ENCODE measurements at regions not wholly inside any gene's neighbourhood (a gene's known extent, or its start where the extent isn't known, plus 50 kb on each side); places are given as distances from the start of the nearest gene placed in this dataset.

- Histone ChIP-seq H3K79me1 (ENCODE audit: low read depth, low read length) (no peaks in the 10 kb centered on the region), H2BK120ac (ENCODE audit: low read depth, low read length) (no peak overlapping the region), H3K9ac (ENCODE audit: low read depth, low read length, poor library complexity) (no peak overlapping the region), H3K4me3 (ENCODE audit: low read length in 2 of 2) (no peak overlapping the region), H2AK5ac (ENCODE audit: low read depth, low read length) (no peak overlapping the region), H4K8ac (ENCODE audit: low read depth, low read length) (no peak overlapping the region), H2BK12ac (ENCODE audit: low read length) (no peak overlapping the region), H3K9me3 (replicated peaks in 1 of 2; ENCODE audit: control insufficient read depth in 2 of 2, insufficient read depth in 1 of 2, low read depth in 1 of 2, low read length in 2 of 2) (no peaks in the 10 kb centered on the region), H4K91ac (ENCODE audit: low read depth, low read length, poor library complexity) (no peak overlapping the region), H2AFZ (ENCODE audit: low read length) (no peak overlapping the region), H3K36me3 (replicated peaks in 1 of 2; ENCODE audit: control insufficient read depth in 2 of 2, insufficient read depth in 2 of 2, low read length in 2 of 2) (no peaks in the 10 kb centered on the region), H2BK5ac (ENCODE audit: low read length) (no peak overlapping the region), H3K23ac (ENCODE audit: low read depth, low read length, poor library complexity) (no peak overlapping the region), H3K4me2 (ENCODE audit: insufficient read depth, low read length, poor library complexity, severe bottlenecking) (no peak overlapping the region), H3K4ac (ENCODE audit: low read length) (no peak overlapping the region), H3K27me3 (ENCODE audit: control insufficient read depth in 3 of 3, insufficient read depth in 3 of 3, low read depth in 1 of 3, low read length in 3 of 3) (no peaks in the 10 kb centered on the region), H3K4me1 (ENCODE audit: control insufficient read depth in 2 of 2, insufficient read depth in 1 of 2, low read depth in 1 of 2, low read length in 2 of 2) (no peaks in the 10 kb centered on the region), H3K27ac (replicated peaks; ENCODE audit: low read length) (no peak overlapping the region), H3K14ac (ENCODE audit: low read length) (no peak overlapping the region), H3K18ac (ENCODE audit: low read length) (no peak overlapping the region), H2BK15ac (ENCODE audit: low read length) (no peak overlapping the region)
- no peak for DNase-seq (ENCODE audit: low spot score)
- no CpG with 5 or more reads among the region's 2 CpGs for WGBS, 2 donors (ENCODE audit: extremely low coverage in 2 of 2, insufficient read length in 2 of 2, insufficient replicate concordance in 1 of 2)
These were observed 464.3 kb downstream of the GADD45G start for GRCh38 chr9:90069085-90069484.

- no peak overlapping the region for H3K14ac ChIP-seq (ENCODE audit: low read length)
- H3K4me3 ChIP-seq (ENCODE audit: low read length in 2 of 2): no peak overlapping the region
- no peak overlapping the region for H4K91ac ChIP-seq (ENCODE audit: low read depth, low read length, poor library complexity)
- H3K4me1 ChIP-seq (ENCODE audit: control insufficient read depth in 2 of 2, insufficient read depth in 1 of 2, low read depth in 1 of 2, low read length in 2 of 2): no peaks in the 10 kb centered on the region
- no peaks in the 10 kb centered on the region for H3K9me3 ChIP-seq (replicated peaks in 1 of 2; ENCODE audit: control insufficient read depth in 2 of 2, insufficient read depth in 1 of 2, low read depth in 1 of 2, low read length in 2 of 2)
- no peak overlapping the region for H2BK15ac ChIP-seq (ENCODE audit: low read length)
- H4K8ac ChIP-seq (ENCODE audit: low read depth, low read length): no peak overlapping the region
- H3K27ac ChIP-seq (replicated peaks; ENCODE audit: low read length): no peak overlapping the region
- no peak overlapping the region for H3K4me2 ChIP-seq (ENCODE audit: insufficient read depth, low read length, poor library complexity, severe bottlenecking)
- no peaks in the 10 kb centered on the region for H3K27me3 ChIP-seq (ENCODE audit: control insufficient read depth in 3 of 3, insufficient read depth in 3 of 3, low read depth in 1 of 3, low read length in 3 of 3)
- no peak overlapping the region for H2AK5ac ChIP-seq (ENCODE audit: low read depth, low read length)
- H3K4ac ChIP-seq (ENCODE audit: low read length): no peak overlapping the region
- no CpG with 5 or more reads among the region's 5 CpGs for WGBS, 2 donors (ENCODE audit: extremely low coverage in 2 of 2, insufficient read length in 2 of 2, insufficient replicate concordance in 1 of 2)
- no peak overlapping the region for H3K18ac ChIP-seq (ENCODE audit: low read length)
- H2AFZ ChIP-seq (ENCODE audit: low read length): no peak overlapping the region
- no peaks in the 10 kb centered on the region for H3K79me1 ChIP-seq (ENCODE audit: low read depth, low read length)
- no peak overlapping the region for H3K9ac ChIP-seq (ENCODE audit: low read depth, low read length, poor library complexity)
- H3K23ac ChIP-seq (ENCODE audit: low read depth, low read length, poor library complexity): no peak overlapping the region
- DNase-seq (ENCODE audit: low spot score): no peak
- no peak overlapping the region for H2BK120ac ChIP-seq (ENCODE audit: low read depth, low read length)
- H2BK5ac ChIP-seq (ENCODE audit: low read length): no peak overlapping the region
- no peaks in the 10 kb centered on the region for H3K36me3 ChIP-seq (replicated peaks in 1 of 2; ENCODE audit: control insufficient read depth in 2 of 2, insufficient read depth in 2 of 2, low read length in 2 of 2)
- H2BK12ac ChIP-seq (ENCODE audit: low read length): no peak overlapping the region
These were observed 465.2 kb downstream of the GADD45G start for GRCh38 chr9:90070056-90070455.

DNA sequence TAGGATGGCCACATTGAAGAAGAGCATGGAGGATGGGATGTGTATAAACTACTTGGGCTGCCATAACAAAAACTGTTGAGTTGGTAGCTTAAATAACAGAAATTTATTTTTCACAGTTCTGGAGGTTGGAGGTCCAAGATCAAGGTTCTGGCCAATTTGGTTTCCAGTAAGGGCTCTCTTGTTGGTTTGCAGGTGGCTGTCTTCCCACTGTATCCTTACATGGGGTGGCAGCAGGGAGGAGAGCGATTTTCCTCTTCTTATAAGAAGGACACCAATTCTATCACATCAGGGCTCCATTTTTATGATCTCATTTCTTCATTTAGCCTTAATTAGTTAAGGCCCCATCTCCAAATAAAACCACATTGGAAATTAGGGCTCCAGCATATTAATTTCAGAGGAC is 465.7 kb downstream of the GADD45G start:
- no peak overlapping the region for H2BK120ac ChIP-seq (ENCODE audit: low read depth, low read length)
- no peak overlapping the region for H3K14ac ChIP-seq (ENCODE audit: low read length)
- H3K23ac ChIP-seq (ENCODE audit: low read depth, low read length, poor library complexity): no peak overlapping the region
- no peak overlapping the region for H3K18ac ChIP-seq (ENCODE audit: low read length)
- DNase-seq (ENCODE audit: low spot score): no peak
- H3K4ac ChIP-seq (ENCODE audit: low read length): no peak overlapping the region
- no peaks in the 10 kb centered on the region for H3K36me3 ChIP-seq (replicated peaks in 1 of 2; ENCODE audit: control insufficient read depth in 2 of 2, insufficient read depth in 2 of 2, low read length in 2 of 2)
- H4K8ac ChIP-seq (ENCODE audit: low read depth, low read length): no peak overlapping the region
- no peak overlapping the region for H2AK5ac ChIP-seq (ENCODE audit: low read depth, low read length)
- H3K27ac ChIP-seq (replicated peaks; ENCODE audit: low read length): no peak overlapping the region
- no peak overlapping the region for H4K91ac ChIP-seq (ENCODE audit: low read depth, low read length, poor library complexity)
- H3K9ac ChIP-seq (ENCODE audit: low read depth, low read length, poor library complexity): no peak overlapping the region
- no peak overlapping the region for H2AFZ ChIP-seq (ENCODE audit: low read length)
- no peak overlapping the region for H3K4me3 ChIP-seq (ENCODE audit: low read length in 2 of 2)
- no peaks in the 10 kb centered on the region for H3K27me3 ChIP-seq (ENCODE audit: control insufficient read depth in 3 of 3, insufficient read depth in 3 of 3, low read depth in 1 of 3, low read length in 3 of 3)
- no peak overlapping the region for H2BK12ac ChIP-seq (ENCODE audit: low read length)
- H2BK5ac ChIP-seq (ENCODE audit: low read length): no peak overlapping the region
- H3K9me3 ChIP-seq (replicated peaks in 1 of 2; ENCODE audit: control insufficient read depth in 2 of 2, insufficient read depth in 1 of 2, low read depth in 1 of 2, low read length in 2 of 2): no peaks in the 10 kb centered on the region
- no CpG with 5 or more reads among the region's 1 CpG for WGBS, 2 donors (ENCODE audit: extremely low coverage in 2 of 2, insufficient read length in 2 of 2, insufficient replicate concordance in 1 of 2)
- no peaks in the 10 kb centered on the region for H3K79me1 ChIP-seq (ENCODE audit: low read depth, low read length)
- no peak overlapping the region for H2BK15ac ChIP-seq (ENCODE audit: low read length)
- H3K4me1 ChIP-seq (ENCODE audit: control insufficient read depth in 2 of 2, insufficient read depth in 1 of 2, low read depth in 1 of 2, low read length in 2 of 2): no peaks in the 10 kb centered on the region
- H3K4me2 ChIP-seq (ENCODE audit: insufficient read depth, low read length, poor library complexity, severe bottlenecking): no peak overlapping the region

DNA sequence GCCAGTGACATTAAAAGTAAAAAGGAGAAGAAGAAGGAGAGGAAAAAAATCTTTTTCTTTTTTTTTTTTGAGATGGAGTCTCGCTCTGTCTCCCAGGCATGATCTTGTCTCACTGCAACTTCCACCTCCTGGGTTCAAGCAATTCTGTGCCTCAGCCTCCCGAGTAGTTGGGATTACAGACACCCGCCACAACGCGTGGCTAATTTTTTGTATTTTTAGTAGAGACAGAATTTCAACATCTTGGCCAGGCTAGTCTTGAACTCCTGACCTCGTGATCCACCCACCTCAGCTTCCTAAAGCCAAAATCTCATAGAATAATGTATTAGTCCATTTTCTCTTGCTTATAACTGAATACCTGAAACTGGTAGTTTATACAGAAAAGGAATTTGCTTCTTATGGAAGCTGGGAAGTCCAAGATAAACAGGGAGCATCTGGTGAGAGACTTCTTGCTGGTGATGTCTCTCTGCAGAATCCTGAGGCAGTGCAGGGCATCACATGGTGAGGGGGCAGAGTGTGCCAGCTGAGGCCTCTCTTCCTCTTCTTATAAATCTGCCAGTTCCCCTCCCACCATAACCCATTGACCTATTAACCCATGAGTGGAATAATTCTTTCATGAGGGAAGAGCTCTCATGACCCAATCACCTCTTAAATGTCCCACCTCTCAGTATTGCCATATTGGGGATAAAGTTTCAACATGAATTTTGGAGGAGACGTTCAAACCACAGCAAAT is 466.3 kb downstream of the GADD45G start:
- no CpG with 5 or more reads among the region's 7 CpGs for WGBS, 2 donors (ENCODE audit: extremely low coverage in 2 of 2, insufficient read length in 2 of 2, insufficient replicate concordance in 1 of 2)
- H3K14ac ChIP-seq (ENCODE audit: low read length): no peak overlapping the region
- H4K8ac ChIP-seq (ENCODE audit: low read depth, low read length): no peak overlapping the region
- H3K4me2 ChIP-seq (ENCODE audit: insufficient read depth, low read length, poor library complexity, severe bottlenecking): no peak overlapping the region
- H3K4me3 ChIP-seq (ENCODE audit: low read length in 2 of 2): no peak overlapping the region
- no peaks in the 10 kb centered on the region for H3K9me3 ChIP-seq (replicated peaks in 1 of 2; ENCODE audit: control insufficient read depth in 2 of 2, insufficient read depth in 1 of 2, low read depth in 1 of 2, low read length in 2 of 2)
- H3K18ac ChIP-seq (ENCODE audit: low read length): no peak overlapping the region
- no peak overlapping the region for H2BK12ac ChIP-seq (ENCODE audit: low read length)
- no peaks in the 10 kb centered on the region for H3K4me1 ChIP-seq (ENCODE audit: control insufficient read depth in 2 of 2, insufficient read depth in 1 of 2, low read depth in 1 of 2, low read length in 2 of 2)
- no peak overlapping the region for H3K27ac ChIP-seq (replicated peaks; ENCODE audit: low read length)
- H3K27me3 ChIP-seq (ENCODE audit: control insufficient read depth in 3 of 3, insufficient read depth in 3 of 3, low read depth in 1 of 3, low read length in 3 of 3): no peaks in the 10 kb centered on the region
- H2BK5ac ChIP-seq (ENCODE audit: low read length): no peak overlapping the region
- H3K9ac ChIP-seq (ENCODE audit: low read depth, low read length, poor library complexity): no peak overlapping the region
- no peak overlapping the region for H3K23ac ChIP-seq (ENCODE audit: low read depth, low read length, poor library complexity)
- H2AK5ac ChIP-seq (ENCODE audit: low read depth, low read length): no peak overlapping the region
- H3K36me3 ChIP-seq (replicated peaks in 1 of 2; ENCODE audit: control insufficient read depth in 2 of 2, insufficient read depth in 2 of 2, low read length in 2 of 2): no peaks in the 10 kb centered on the region
- no peaks in the 10 kb centered on the region for H3K79me1 ChIP-seq (ENCODE audit: low read depth, low read length)
- no peak overlapping the region for H3K4ac ChIP-seq (ENCODE audit: low read length)
- no peak for DNase-seq (ENCODE audit: low spot score)
- H2BK120ac ChIP-seq (ENCODE audit: low read depth, low read length): no peak overlapping the region
- no peak overlapping the region for H2AFZ ChIP-seq (ENCODE audit: low read length)
- H4K91ac ChIP-seq (ENCODE audit: low read depth, low read length, poor library complexity): no peak overlapping the region
- no peak overlapping the region for H2BK15ac ChIP-seq (ENCODE audit: low read length)

Data from neuronal stem cell (in vitro differentiated cells).